ENCODE measurements at regions not wholly inside any gene's neighbourhood (a gene's known extent, or its start where the extent isn't known, plus 50 kb on each side); places are given as distances from the start of the nearest gene placed in this dataset.

- no peak for TF ChIP-seq CTCF (IDR thresholded peaks at IDR 0.05; ENCODE audit: low read depth, low read length)
- H3K4me3 ChIP-seq (replicated peaks in 1 of 2; ENCODE audit: low read depth in 2 of 2, low read length in 2 of 2) = no peak overlapping the region
- DNase-seq (ENCODE audit: low read depth in 2 of 2) = peak in 1 of 2 donors; percentile 22
Measured at GRCh38 chr11:70524096-70524922, 126.0 kb downstream of the CTTN start.

DNA sequence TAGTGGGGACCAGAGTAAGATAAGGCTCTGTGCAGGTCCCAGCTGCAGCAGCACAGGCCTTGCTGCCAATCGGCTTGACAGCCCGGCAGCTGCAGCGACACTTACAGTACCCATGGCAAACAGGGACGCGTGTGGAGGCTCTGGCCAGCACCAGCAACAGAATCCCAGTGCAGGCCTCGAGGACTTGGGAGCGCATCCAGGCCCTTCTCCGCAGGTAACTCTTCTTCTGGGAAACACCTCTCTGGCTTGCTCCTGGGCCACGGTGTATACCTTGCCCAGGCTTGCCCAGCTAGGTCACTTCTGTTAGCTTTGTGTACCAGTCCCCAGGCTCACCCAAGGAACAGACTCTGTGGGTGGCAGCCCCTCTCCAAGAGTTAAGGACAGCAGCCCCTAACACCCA lies 126.7 kb downstream of the CTTN start:
- no peak for TF ChIP-seq CTCF (IDR thresholded peaks at IDR 0.05; ENCODE audit: low read depth, low read length)
- no peak overlapping the region for H3K4me3 ChIP-seq (replicated peaks in 1 of 2; ENCODE audit: low read depth in 2 of 2, low read length in 2 of 2)
- no peak for DNase-seq (ENCODE audit: low read depth in 2 of 2)

- no peak for DNase-seq (ENCODE audit: low read depth in 2 of 2)
- no peak overlapping the region for H3K4me3 ChIP-seq (replicated peaks in 1 of 2; ENCODE audit: low read depth in 2 of 2, low read length in 2 of 2)
Measured at GRCh38 chr11:70525466-70525865, 127.1 kb downstream of the CTTN start.

GRCh38 chr11:70526116-70527045 lies 128.1 kb downstream of the CTTN start:
- TF ChIP-seq CTCF (IDR thresholded peaks at IDR 0.05; ENCODE audit: low read depth, low read length) = no peak

More at GRCh38 chr11:70525466-70525865, 127.1 kb downstream of the CTTN start:
- TF ChIP-seq CTCF (IDR thresholded peaks at IDR 0.05; ENCODE audit: low read depth, low read length) = no peak

GRCh38 chr11:70527046-70527395 lies 128.7 kb downstream of the CTTN start:
- no peak overlapping the region for H3K4me3 ChIP-seq (replicated peaks in 1 of 2; ENCODE audit: low read depth in 2 of 2, low read length in 2 of 2)
- no peak for TF ChIP-seq CTCF (IDR thresholded peaks at IDR 0.05; ENCODE audit: low read depth, low read length)
- no peak for DNase-seq (ENCODE audit: low read depth in 2 of 2)

More at GRCh38 chr11:70526116-70527045, 128.1 kb downstream of the CTTN start:
- DNase-seq (ENCODE audit: low read depth in 2 of 2) = no peak
- no peak overlapping the region for H3K4me3 ChIP-seq (replicated peaks in 1 of 2; ENCODE audit: low read depth in 2 of 2, low read length in 2 of 2)

DNA sequence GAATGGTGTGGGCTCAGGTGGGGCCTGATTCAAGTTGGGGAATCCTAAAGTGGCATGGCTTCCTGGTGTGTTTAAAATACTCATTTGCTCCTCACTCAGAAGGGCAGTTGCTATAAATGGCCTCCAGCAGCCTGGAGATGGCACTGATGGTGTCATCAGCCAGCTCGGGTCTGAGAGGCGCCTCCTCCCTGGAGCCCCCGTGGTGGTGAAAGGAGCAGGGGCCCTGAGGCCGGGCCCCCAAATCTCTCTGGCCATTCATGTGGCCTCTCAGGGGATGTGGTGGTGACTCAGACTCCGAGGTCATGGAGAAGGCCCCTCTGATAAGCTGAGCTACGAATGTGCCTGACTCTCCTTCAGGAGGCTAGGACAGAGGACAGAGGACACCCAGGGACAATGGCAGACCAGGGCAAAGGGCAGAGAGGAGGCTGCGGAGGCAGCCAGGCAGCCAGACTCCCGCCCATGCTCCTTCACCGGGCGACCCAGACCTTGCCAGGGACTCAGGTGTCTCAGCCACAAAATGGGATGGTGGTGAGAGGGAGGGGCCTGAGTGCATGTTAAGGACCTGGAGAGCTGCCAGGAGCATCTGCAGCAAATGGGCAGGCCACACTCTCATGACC lies 129.2 kb downstream of the CTTN start:
- TF ChIP-seq CTCF (IDR thresholded peaks at IDR 0.05; ENCODE audit: low read depth, low read length) = no peak
- no peak for DNase-seq (ENCODE audit: low read depth in 2 of 2)
- no peak overlapping the region for H3K4me3 ChIP-seq (replicated peaks in 1 of 2; ENCODE audit: low read depth in 2 of 2, low read length in 2 of 2)

Measured in cardiac fibroblast (primary cell).